ENCODE measurements at regions not wholly inside any gene's neighbourhood (a gene's known extent, or its start where the extent isn't known, plus 50 kb on each side); places are given as distances from the start of the nearest gene placed in this dataset.

GRCh38 chr15:38147246-38147645 lies 105.4 kb upstream of the SPRED1 start:
- FAIRE-seq (no peak), DNase-seq (ENCODE audit: low read depth) (no peak)
- TF ChIP-seq CTCF (IDR thresholded peaks at IDR 0.05; ENCODE audit: insufficient read depth, low read length, severe bottlenecking): no peak
- no peaks in the 10 kb centered on the region for H3K36me3 ChIP-seq (ENCODE audit: control insufficient read depth, insufficient read depth, low read length)
- no peaks in the 10 kb centered on the region for H3K27me3 ChIP-seq (ENCODE audit: control insufficient read depth, insufficient read depth, low read length)
- H3K4me3 ChIP-seq (ENCODE audit: low read depth, low read length): no peak overlapping the region

- H3K4me3 ChIP-seq (ENCODE audit: low read depth, low read length): no peak overlapping the region
- no peaks in the 10 kb centered on the region for H3K36me3 ChIP-seq (ENCODE audit: control insufficient read depth, insufficient read depth, low read length)
- FAIRE-seq: no peak
Measured at GRCh38 chr15:38148471-38148870, 104.2 kb upstream of the SPRED1 start.

GRCh38 chr15:38149315-38149714 lies 103.3 kb upstream of the SPRED1 start:
- H3K4me3 ChIP-seq (ENCODE audit: low read depth, low read length): no peak overlapping the region
- no peaks in the 10 kb centered on the region for H3K36me3 ChIP-seq (ENCODE audit: control insufficient read depth, insufficient read depth, low read length)
- no peak for FAIRE-seq
- no peak for DNase-seq (ENCODE audit: low read depth)
- TF ChIP-seq CTCF (IDR thresholded peaks at IDR 0.05; ENCODE audit: insufficient read depth, low read length, severe bottlenecking): no peak
- H3K27me3 ChIP-seq (ENCODE audit: control insufficient read depth, insufficient read depth, low read length): no peaks in the 10 kb centered on the region

More at GRCh38 chr15:38148471-38148870, 104.2 kb upstream of the SPRED1 start:
- H3K27me3 ChIP-seq (ENCODE audit: control insufficient read depth, insufficient read depth, low read length): no peaks in the 10 kb centered on the region
- no peak for DNase-seq (ENCODE audit: low read depth)
- TF ChIP-seq CTCF (IDR thresholded peaks at IDR 0.05; ENCODE audit: insufficient read depth, low read length, severe bottlenecking): no peak

GRCh38 chr15:38150148-38150547 lies 102.5 kb upstream of the SPRED1 start:
- TF ChIP-seq CTCF (IDR thresholded peaks at IDR 0.05; ENCODE audit: insufficient read depth, low read length, severe bottlenecking): no peak
- FAIRE-seq: no peak
- no peak overlapping the region for H3K4me3 ChIP-seq (ENCODE audit: low read depth, low read length)
- no peak for DNase-seq (ENCODE audit: low read depth)
- H3K27me3 ChIP-seq (ENCODE audit: control insufficient read depth, insufficient read depth, low read length): no peaks in the 10 kb centered on the region
- H3K36me3 ChIP-seq (ENCODE audit: control insufficient read depth, insufficient read depth, low read length): no peaks in the 10 kb centered on the region

GRCh38 chr15:38150794-38151193 lies 101.8 kb upstream of the SPRED1 start:
- Histone ChIP-seq H3K27me3 (ENCODE audit: control insufficient read depth, insufficient read depth, low read length) (no peaks in the 10 kb centered on the region), H3K4me3 (ENCODE audit: low read depth, low read length) (no peak overlapping the region), H3K36me3 (ENCODE audit: control insufficient read depth, insufficient read depth, low read length) (no peaks in the 10 kb centered on the region)
- DNase-seq (ENCODE audit: low read depth) (no peak), FAIRE-seq (no peak)
- TF ChIP-seq CTCF (IDR thresholded peaks at IDR 0.05; ENCODE audit: insufficient read depth, low read length, severe bottlenecking): no peak

- TF ChIP-seq CTCF (IDR thresholded peaks at IDR 0.05; ENCODE audit: insufficient read depth, low read length, severe bottlenecking): no peak
- H3K36me3 ChIP-seq (ENCODE audit: control insufficient read depth, insufficient read depth, low read length): no peaks in the 10 kb centered on the region
- FAIRE-seq (no peak), DNase-seq (ENCODE audit: low read depth) (no peak)
- no peaks in the 10 kb centered on the region for H3K27me3 ChIP-seq (ENCODE audit: control insufficient read depth, insufficient read depth, low read length)
- H3K4me3 ChIP-seq (ENCODE audit: low read depth, low read length): no peak overlapping the region
Measured at GRCh38 chr15:38153781-38154180, 98.9 kb upstream of the SPRED1 start.
